Epithelial cell of esophagus (primary cell): ENCODE measurements at regions not wholly inside any gene's neighbourhood (a gene's known extent, or its start where the extent isn't known, plus 50 kb on each side); places are given as distances from the start of the nearest gene placed in this dataset.
A peak's percentile ranks its signal among the peaks of the same experiment; 100 is the strongest.

Source experiments
- DNase-seq: peaks from one replicate; pipeline ENCODE4 v3.0.0; 2010; ENCODE audit warnings: low read depth
- H3K4me3 ChIP-seq: 2 replicates; pipeline ENCODE4 v1.5.1; 2011; ENCODE audit warnings: mild to moderate bottlenecking, low read length, control low read depth
- TF ChIP-seq, protein P1 (sequence below): IDR thresholded peaks from 2 replicates; pipeline ENCODE4 v1.5.1; 2011; ENCODE audit warnings: low read depth, mild to moderate bottlenecking, low read length, control low read depth, inconsistent platforms; ENCODE audit not compliant: insufficient read depth; ENCODE audit errors: missing control alignments

DNA sequence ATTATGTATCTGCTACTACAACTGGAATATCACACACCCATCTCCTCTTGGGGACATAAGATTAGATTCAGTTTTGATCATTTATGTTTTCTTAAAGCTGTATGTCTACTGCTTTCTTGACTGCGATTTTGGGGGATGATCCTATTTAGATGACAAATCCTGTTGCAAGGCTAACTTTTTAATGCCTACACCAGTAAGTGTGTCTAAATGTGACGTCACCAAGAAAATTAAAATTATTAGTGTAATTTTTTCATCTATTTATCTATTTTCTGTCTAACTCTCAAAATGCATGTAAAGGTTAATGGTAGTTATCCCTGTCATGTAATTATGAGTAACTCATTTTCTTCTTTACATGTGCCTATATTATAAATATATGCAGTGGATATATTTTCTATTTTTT is 170.9 kb upstream of the PPFIA2 start:
- TF ChIP-seq, protein P1, sequence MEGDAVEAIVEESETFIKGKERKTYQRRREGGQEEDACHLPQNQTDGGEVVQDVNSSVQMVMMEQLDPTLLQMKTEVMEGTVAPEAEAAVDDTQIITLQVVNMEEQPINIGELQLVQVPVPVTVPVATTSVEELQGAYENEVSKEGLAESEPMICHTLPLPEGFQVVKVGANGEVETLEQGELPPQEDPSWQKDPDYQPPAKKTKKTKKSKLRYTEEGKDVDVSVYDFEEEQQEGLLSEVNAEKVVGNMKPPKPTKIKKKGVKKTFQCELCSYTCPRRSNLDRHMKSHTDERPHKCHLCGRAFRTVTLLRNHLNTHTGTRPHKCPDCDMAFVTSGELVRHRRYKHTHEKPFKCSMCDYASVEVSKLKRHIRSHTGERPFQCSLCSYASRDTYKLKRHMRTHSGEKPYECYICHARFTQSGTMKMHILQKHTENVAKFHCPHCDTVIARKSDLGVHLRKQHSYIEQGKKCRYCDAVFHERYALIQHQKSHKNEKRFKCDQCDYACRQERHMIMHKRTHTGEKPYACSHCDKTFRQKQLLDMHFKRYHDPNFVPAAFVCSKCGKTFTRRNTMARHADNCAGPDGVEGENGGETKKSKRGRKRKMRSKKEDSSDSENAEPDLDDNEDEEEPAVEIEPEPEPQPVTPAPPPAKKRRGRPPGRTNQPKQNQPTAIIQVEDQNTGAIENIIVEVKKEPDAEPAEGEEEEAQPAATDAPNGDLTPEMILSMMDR = no peak
- no peak for DNase-seq
- no peak overlapping the region for H3K4me3 ChIP-seq

- no peak overlapping the region for H3K4me3 ChIP-seq
- peak; percentile 1 for DNase-seq
- TF ChIP-seq, protein P1 = no peak
Observed at GRCh38 chr12:81896771-81897170, 137.6 kb upstream of the PPFIA2 start.

DNA sequence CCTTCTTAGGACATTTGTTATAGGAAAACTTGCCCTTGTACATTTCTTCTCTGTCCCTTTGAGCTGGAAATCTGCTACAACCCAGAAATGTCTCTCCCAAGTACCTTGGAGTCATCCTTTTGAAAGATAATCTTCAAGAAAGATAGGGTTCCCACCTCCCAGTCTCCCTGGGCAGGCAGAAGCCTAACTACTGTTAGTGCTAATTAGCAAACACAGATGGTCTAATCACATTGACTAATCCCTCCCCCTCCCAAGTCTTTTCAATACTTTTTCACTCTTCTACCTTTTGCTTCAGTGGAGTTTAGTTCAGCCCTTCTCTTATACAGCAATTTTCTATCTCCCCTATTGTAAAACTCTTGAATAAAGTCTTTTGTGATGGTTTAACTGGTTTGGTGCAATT is 129.8 kb upstream of the PPFIA2 start:
- no peak overlapping the region for H3K4me3 ChIP-seq
- DNase-seq = no peak
- TF ChIP-seq, protein P1 = no peak

DNA sequence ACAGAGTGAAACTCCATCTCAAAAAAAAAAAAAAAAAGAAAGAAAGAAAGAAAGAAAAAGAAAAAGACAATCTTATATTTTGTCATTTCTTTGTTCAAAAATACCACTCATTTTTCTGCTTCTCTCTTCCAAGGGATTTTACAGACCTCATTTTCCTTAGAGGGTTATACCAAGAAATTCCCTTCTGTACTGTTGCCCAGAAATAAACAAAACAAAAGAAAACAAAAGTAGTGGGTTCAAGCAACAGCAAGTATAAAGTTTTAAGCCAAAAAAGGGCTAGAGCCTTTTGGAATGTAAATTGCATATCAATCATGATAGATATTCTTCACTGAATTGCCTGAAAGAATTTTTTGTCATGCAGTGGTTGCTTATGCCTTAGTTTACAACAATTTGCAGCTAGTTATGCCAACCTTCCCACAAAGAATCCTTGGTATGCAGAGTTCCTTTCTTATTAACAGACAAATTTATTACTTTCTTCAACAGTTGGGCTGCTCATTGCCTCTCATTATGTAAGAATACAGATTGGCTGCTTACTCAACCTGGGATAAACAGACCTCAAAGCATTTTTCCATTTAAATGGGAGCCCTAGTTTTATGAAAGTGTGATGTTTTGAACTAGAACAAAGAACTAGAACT is 129.1 kb upstream of the PPFIA2 start:
- TF ChIP-seq, protein P1 = no peak
- DNase-seq = no peak
- H3K4me3 ChIP-seq = no peak overlapping the region

DNA sequence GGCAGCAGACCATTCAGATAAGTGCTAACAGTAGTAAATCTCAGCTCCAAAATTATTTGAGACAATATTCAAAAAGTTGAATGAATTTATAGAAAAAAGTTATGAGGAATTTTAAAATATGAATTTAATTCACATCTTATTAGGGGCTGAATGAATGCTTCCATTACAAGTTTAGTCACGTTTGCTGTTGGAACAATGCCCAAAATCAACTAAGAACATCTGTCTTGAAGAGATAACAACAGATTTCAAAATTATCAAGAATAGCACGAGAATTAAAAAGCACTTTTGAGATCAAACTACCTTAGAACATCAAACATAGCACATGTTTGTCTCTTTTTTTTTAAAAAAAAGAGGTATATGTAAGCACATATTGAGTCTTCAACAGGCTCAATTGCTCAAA is 115.4 kb upstream of the PPFIA2 start:
- TF ChIP-seq, protein P1 = no peak
- no peak for DNase-seq
- H3K4me3 ChIP-seq = no peak overlapping the region

GRCh38 chr12:81874166-81874565 is 115.0 kb upstream of the PPFIA2 start:
- no peak for DNase-seq
- TF ChIP-seq, protein P1 = no peak
- no peak overlapping the region for H3K4me3 ChIP-seq

DNA sequence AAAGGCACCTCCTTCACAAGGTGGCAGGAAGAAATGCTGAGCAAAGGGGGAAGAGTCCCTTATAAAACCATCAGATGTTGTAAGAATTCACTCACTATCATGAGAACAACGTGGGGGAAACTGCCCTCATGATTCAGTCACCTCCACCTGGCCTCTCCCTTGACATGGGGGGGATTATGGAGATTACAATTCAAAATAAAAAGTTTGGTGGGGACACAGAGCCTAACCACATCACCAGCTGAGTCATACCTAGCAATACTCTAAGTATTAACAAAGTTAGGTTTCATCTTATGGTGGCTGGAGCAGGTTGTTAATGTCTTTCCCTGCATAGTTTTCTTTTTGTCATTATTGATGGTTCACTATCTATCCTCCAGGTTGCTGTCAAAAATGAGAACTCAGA is 113.2 kb upstream of the PPFIA2 start:
- no peak for DNase-seq
- no peak overlapping the region for H3K4me3 ChIP-seq
- TF ChIP-seq, protein P1 = no peak
